Activated T-cell treated with anti-CD3 and anti-CD28 coated beads for 48 hours (primary cell): ENCODE measurements at regions not wholly inside any gene's neighbourhood (a gene's known extent, or its start where the extent isn't known, plus 50 kb on each side); places are given as distances from the start of the nearest gene placed in this dataset.
"Not testable (repeated sequence)": the region's sequence is repeated elsewhere in the genome, so short reads cannot be mapped to it uniquely, and the experiment has no call there.

Experiments
- DNase-seq: peaks from one replicate; pipeline ENCODE4 v3.0.0-alpha.2; 2020; ENCODE audit warnings: low read depth

- DNase-seq, result no peak
These were observed 427.5 kb upstream of the NUDT12 start for GRCh38 chr5:103990064-103990463.

- DNase-seq, result no peak
These were observed 419.0 kb upstream of the NUDT12 start for GRCh38 chr5:103981592-103981991.

DNA sequence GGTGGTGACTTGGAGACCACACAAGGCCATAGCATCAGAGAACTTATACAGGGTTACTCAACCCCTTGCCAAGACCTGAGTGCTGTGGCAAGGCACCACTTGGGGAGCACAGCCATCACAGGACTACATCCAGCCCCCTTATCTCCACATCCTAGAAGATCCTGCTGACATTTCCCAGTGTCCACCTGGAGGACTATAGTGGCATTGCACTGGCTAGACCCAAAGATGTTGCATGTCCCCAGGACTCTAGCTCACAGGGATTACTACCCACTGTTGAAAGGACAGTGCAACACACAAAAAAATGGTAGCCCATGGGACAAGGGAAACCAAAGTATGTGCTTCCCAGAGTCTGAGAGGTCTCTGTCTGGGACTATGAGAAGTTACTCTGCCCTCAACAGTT, 411.1 kb upstream of the NUDT12 start:
- no peak for DNase-seq

DNA sequence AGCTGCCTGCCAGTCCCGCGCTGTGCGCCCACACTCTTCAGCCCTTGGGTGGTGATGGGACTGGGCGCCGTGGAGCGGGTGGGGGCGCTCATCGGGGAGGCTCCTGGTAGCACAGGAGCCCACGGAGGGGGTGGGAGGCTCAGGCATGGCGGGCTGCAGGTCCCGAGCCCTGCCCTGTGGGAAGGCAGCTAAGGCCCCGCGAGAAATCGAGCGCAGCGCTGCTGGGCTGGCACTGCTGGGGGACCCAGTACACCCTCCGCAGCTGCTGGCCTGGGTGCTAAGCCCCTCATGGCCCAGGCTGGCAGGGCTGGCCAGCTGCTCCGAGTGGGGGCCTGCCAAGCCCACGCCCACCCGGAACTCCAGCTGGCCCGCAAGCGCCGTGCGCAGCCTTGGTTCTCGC, 403.7 kb upstream of the NUDT12 start:
- not testable (repeated sequence) for DNase-seq

DNA sequence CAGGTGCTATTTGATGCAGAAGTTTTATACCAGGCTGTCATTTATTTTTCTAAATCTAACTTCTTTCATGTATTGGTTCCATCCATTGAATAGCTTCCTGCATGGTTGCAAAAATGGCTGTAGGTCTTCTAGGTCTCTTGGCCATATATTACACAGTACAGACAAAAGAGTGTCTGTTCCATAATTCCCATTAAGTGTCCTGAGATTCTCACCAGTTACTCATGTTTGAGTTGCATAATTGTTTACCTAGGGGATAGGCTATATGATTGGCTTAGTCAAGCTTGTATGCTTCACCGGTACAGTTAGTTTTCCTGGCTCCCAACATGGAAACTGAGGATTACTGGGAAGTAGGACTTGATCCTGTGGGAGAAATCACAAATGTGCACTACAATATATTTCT, 399.4 kb upstream of the NUDT12 start:
- DNase-seq, result no peak

- no peak for DNase-seq
These were observed 391.2 kb upstream of the NUDT12 start for GRCh38 chr5:103953601-103954382.

- DNase-seq, result no peak
These were observed 389.2 kb upstream of the NUDT12 start for GRCh38 chr5:103951776-103952175.

- DNase-seq, result no peak
These were observed 380.6 kb upstream of the NUDT12 start for GRCh38 chr5:103943230-103943629.

DNA sequence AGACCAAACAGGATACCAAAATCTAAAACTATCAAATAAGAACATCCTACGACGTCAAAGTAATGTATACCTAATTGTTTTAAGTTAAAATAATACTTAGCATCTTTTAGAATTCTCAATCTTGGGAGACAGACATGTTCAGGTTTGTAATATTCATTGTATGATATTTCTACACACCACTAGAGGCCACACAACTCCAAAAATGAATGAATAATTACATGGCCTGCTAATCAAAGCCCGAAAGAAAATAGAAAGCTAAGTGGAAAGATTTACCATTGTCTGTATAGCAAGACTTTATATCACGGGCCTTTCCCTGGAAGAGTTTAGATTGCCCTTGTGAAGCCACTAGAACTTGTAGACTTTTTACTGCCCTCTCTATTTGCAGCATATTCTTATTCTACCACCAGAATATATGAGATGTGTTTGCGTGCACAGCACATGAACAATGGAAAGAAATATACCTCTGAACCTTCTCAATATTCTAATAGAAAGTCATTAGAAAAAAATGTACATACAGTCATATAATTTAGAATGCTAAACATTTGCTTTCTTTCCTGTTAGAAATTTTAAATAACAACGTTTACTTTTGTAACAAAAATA, 380.1 kb upstream of the NUDT12 start:
- no peak for DNase-seq

DNA sequence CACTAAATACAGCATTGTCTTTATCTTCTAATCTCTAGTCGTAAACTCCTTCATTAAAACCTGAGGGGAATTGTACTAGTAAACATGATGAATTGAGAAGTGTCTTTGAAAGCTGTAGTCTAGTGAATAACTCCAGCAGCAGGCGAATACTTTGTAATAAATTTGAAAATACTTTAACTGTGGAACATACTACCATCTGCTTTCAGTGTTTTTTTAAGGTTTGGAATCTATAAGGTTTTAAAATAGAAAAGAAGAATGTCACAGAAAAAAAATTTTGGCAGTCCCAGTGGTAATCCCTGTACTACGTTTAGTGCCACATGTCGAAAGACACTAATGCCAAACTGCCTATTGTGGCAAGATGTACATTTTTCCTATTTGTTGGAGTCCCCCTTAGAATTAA, 379.0 kb upstream of the NUDT12 start:
- no peak for DNase-seq

GRCh38 chr5:103938146-103938695, 375.6 kb upstream of the NUDT12 start:
- DNase-seq, result no peak

DNA sequence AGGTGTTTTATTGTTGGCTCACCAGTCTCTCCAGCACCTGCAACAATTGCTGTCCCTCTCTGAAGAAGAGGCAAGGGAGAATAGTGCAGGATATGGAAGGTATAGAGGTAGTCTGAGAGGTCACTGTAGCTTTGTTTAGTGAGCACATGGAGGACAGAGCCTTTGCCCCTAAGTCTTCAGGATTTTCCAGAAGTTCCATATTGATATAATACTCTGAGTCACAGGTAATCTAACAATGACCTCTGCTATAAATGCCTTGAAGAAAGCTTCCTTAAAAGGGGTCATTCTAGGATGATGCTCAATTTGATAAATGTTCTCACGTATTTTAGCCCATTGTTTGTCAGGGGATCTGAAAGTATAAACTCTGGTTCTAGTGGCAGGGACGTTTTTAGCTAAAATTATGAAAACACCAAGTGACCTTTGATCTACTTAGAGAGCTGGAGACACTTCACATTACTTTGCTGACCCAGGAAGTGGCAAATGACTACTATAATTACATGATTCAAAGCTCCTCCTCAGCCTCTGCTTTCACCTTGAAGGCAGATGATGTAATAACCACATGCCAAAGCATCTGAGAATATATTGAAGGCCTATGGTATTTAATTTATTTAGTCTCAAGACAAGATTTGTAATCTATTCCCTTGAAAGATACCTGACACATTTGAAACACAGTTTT, 366.9 kb upstream of the NUDT12 start:
- no peak for DNase-seq

- no peak for DNase-seq
These were observed 365.1 kb upstream of the NUDT12 start for GRCh38 chr5:103927739-103928138.

DNA sequence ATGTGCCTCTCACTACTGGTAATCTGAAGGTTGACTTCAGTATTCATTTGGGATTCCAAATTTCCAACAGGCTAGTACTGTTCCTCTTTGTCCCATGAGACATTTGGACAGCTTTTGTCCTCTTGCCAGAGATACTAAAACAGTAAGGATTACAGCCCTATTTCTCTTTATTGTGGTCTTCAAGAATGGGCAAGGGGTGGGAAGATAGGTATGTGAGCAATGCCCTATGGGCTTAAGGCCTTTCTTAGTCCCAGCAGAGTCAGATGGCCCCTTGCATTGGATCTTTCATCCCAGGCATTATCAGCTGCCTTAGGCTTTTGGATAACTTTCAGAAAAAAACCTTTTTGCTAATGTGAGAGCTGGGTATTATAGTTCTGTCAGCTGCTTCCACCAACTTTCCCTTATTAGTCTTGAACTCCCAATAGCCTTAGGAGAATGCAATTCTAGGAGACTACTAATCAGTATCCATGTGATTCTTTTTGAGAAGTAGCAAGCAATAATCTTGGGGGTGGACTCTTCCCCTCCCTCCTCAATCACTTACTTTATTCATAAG, 361.1 kb upstream of the NUDT12 start:
- DNase-seq, result no peak

DNA sequence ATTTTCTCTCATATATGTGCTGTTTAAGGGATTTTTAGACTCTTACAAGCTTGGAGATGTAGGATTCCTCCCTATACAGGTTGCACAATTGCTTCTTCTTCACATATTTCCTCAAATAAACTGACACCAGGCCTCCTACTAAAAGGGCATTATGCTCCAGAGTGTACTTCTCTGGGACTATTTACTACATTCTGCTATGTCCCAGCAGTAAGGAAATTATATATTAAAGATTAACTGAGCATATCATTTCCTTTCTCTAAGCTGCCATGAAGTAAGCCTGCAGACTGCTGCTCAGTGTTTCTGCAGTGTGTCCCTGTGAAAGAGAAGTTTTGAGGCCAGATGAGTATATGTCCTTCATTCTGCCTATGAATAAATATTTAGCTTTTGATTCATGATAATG, 356.9 kb upstream of the NUDT12 start:
- DNase-seq, result no peak

- no peak for DNase-seq
These were observed 356.2 kb upstream of the NUDT12 start for GRCh38 chr5:103918668-103919367.

GRCh38 chr5:103915081-103915480, 352.5 kb upstream of the NUDT12 start:
- no peak for DNase-seq

- DNase-seq, result no peak
These were observed 348.2 kb upstream of the NUDT12 start for GRCh38 chr5:103910786-103911185.

GRCh38 chr5:103910011-103910410, 347.4 kb upstream of the NUDT12 start:
- no peak for DNase-seq

DNA sequence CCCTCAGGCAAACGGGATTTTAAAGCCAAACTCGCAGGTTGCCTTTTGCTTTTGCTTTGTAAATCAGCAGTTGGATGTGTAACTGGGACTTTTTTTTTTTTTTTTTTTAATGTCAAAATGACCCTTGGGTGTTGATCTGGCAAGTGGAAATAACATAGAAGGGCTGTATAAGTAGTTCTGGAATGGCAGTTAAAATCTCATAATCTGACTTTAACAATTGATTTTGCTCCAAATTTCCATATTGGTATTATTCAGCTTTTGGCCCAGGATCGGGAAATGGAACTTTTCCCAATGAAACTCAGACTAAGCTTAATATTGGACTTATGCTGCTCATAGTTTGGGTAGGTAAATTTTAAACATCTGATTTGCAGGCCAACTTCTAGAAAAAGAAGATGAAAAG, 346.8 kb upstream of the NUDT12 start:
- no peak for DNase-seq

DNA sequence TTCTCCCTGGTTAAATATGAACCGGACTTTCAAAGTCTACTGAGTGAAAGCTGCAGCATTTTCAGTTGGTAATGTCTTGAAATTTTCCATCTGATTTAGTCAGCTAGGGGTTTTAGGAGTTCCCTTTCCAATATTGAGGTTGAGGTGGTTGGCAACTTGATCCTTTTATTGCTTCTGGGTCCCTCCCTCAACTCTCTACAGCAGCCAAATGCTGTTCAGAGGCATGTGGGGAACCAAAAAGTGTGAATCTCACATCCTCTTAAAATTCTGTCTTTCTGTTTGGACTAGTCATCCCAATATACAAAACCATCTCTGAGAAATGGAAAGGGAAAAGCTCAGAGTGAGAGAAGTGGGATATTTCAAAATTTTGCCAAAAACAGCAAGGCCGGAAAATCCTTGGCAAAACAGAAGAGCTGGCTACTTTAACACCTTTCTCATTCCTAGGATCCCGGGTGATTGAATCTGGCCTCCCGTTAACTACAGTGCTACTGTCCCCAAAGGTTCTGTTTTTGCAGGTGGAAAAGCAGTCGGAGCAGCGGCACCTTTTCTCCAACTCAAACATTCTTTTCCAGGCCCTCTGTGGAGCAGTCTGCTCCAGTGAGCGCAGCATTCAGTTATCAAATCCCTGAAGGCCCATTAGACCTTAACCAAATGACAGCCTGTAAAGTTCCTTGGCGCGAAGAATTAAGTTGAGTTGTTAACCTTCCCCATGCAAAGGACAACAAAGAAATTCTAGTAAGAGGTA, 345.9 kb upstream of the NUDT12 start:
- DNase-seq, result no peak
